ENCODE measurements at regions not wholly inside any gene's neighbourhood (a gene's known extent, or its start where the extent isn't known, plus 50 kb on each side); places are given as distances from the start of the nearest gene placed in this dataset.
A peak's percentile ranks its signal among the peaks of the same experiment; 100 is the strongest.

- DNase-seq = no peak
Measured at GRCh38 chr14:60563113-60563512, 54.2 kb downstream of the SIX6 start.

GRCh38 chr14:60565211-60565610 lies 56.3 kb downstream of the SIX6 start:
- DNase-seq = peak in 1 of 3 experiments; percentile 74

GRCh38 chr14:60566101-60566500 lies 57.2 kb downstream of the SIX6 start:
- no peak for DNase-seq

- no peak for DNase-seq
Measured at GRCh38 chr14:60573943-60574495, 65.1 kb downstream of the SIX6 start.

GRCh38 chr14:60575008-60575407 lies 66.1 kb downstream of the SIX6 start:
- DNase-seq = no peak

- DNase-seq = no peak
Measured at GRCh38 chr14:60585676-60586075, 63.6 kb downstream of the SIX1 start.

GRCh38 chr14:60589442-60589841 lies 59.8 kb downstream of the SIX1 start:
- no peak for DNase-seq

- peak in 1 of 3 experiments; percentile 4 for DNase-seq
Measured at GRCh38 chr14:60590991-60591414, 58.3 kb downstream of the SIX1 start.
